CD14-positive monocyte (primary cell): ENCODE measurements at regions not wholly inside any gene's neighbourhood (a gene's known extent, or its start where the extent isn't known, plus 50 kb on each side); places are given as distances from the start of the nearest gene placed in this dataset.
"Not testable (repeated sequence)": the region's sequence is repeated elsewhere in the genome, so short reads cannot be mapped to it uniquely, and the experiment has no call there.

Experiments used
- DNase-seq, 3 donors: peaks; one replicate each; pipeline ENCODE4 v3.0.0-alpha.2; 2011 to 2022
- H2AFZ ChIP-seq: 2 replicates; pipeline ENCODE4 v1.6.0; 2012; ENCODE audit warnings: mild to moderate bottlenecking, low read depth, low read length, inconsistent platforms; ENCODE audit not compliant: insufficient read depth, poor library complexity, severe bottlenecking
- H3K27ac ChIP-seq, 2 donors: 1 replicate in 1 of 2; 2 replicates in 1 of 2; pipeline ENCODE4 v1.5.1; 2012 to 2013; ENCODE audit warnings: low read length in 2 of 2, control low read depth in 1 of 2, inconsistent platforms in 1 of 2, low read depth in 1 of 2, mild to moderate bottlenecking in 1 of 2
- H3K27me3 ChIP-seq, 2 donors: one replicate each; pipeline versions ENCODE4 v1.6.0 to v1.6.1; 2011 to 2013; ENCODE audit warnings: low read length in 2 of 2; ENCODE audit not compliant: control insufficient read depth in 2 of 2, insufficient read depth in 2 of 2
- H3K36me3 ChIP-seq, 2 donors: replicated peaks in 1 of 2; 1 replicate in 1 of 2; 2 replicates in 1 of 2; pipeline versions ENCODE4 v1.5.1 to v1.6.1; 2012 to 2013; ENCODE audit warnings: low read length in 2 of 2, control low read depth in 1 of 2, inconsistent platforms in 1 of 2, mild to moderate bottlenecking in 1 of 2; ENCODE audit not compliant: insufficient read depth in 2 of 2, control insufficient read depth in 1 of 2
- H3K4me1 ChIP-seq, 2 donors: 1 replicate in 1 of 2; 2 replicates in 1 of 2; pipeline versions ENCODE4 v1.5.1 to v1.6.1; 2012 to 2013; ENCODE audit warnings: low read length in 2 of 2, control low read depth in 1 of 2, inconsistent platforms in 1 of 2, mild to moderate bottlenecking in 1 of 2, moderate library complexity in 1 of 2; ENCODE audit not compliant: insufficient read depth in 2 of 2, control insufficient read depth in 1 of 2
- H3K4me2 ChIP-seq: replicated peaks from 2 replicates; pipeline ENCODE3; 2012; ENCODE audit warnings: low read length, moderate library complexity, mild to moderate bottlenecking; ENCODE audit not compliant: poor library complexity, severe bottlenecking; ENCODE audit errors: extremely low read depth
- H3K4me3 ChIP-seq, 3 experiments: fragments of 200-600 bp in 1 of 3; sonication (generic) in 1 of 3; replicated peaks in 1 of 3; 1 replicate in 2 of 3; 2 replicates in 1 of 3; pipeline ENCODE4 v1.5.1; 2011 to 2013; ENCODE audit warnings: low read length in 3 of 3, mild to moderate bottlenecking in 3 of 3, control low read depth in 2 of 3, low read depth in 2 of 3, inconsistent platforms in 1 of 3, moderate library complexity in 1 of 3
- H3K79me2 ChIP-seq: 2 replicates; pipeline ENCODE4 v1.6.0; 2012; ENCODE audit warnings: mild to moderate bottlenecking, control low read depth, inconsistent platforms, low read length, moderate library complexity; ENCODE audit not compliant: insufficient read depth
- H3K9ac ChIP-seq: 2 replicates; pipeline ENCODE4 v1.6.0; 2017; ENCODE audit warnings: low read length, mild to moderate bottlenecking; ENCODE audit not compliant: insufficient read depth, poor library complexity, severe bottlenecking
- H3K9me3 ChIP-seq, 2 donors: replicated peaks in 1 of 2; 1 replicate in 1 of 2; 2 replicates in 1 of 2; pipeline versions ENCODE4 v1.5.1 to v1.6.1; 2012 to 2013; ENCODE audit warnings: low read length in 2 of 2, control low read depth in 1 of 2; ENCODE audit not compliant: control insufficient read depth in 1 of 2, insufficient read depth in 1 of 2
- H4K20me1 ChIP-seq: 2 replicates; pipeline ENCODE4 v1.6.0; 2012; ENCODE audit warnings: mild to moderate bottlenecking, low read length, control low read depth, moderate library complexity; ENCODE audit not compliant: insufficient read depth
- H3K27ac Mint-ChIP-seq, 7 donors: one replicate each; pipeline ENCODE4 v1.8.0; 2020; ENCODE audit warnings: mild to moderate bottlenecking in 7 of 7, mixed read lengths in 7 of 7, moderate library complexity in 6 of 7, inconsistent platforms in 2 of 7
- H3K27me3 Mint-ChIP-seq, 3 donors: one replicate each; pipeline ENCODE4 v1.8.0; 2021 to 2022; ENCODE audit warnings: low read depth in 3 of 3, mild to moderate bottlenecking in 3 of 3, mixed read lengths in 3 of 3, moderate library complexity in 3 of 3, inconsistent platforms in 1 of 3
- H3K36me3 Mint-ChIP-seq, 2 donors: one replicate each; pipeline ENCODE4 v1.8.0; 2020; ENCODE audit warnings: mixed read lengths in 2 of 2, inconsistent platforms in 1 of 2, mild to moderate bottlenecking in 1 of 2
- H3K4me1 Mint-ChIP-seq: one replicate; pipeline ENCODE4 v1.8.0; 2020; ENCODE audit warnings: mild to moderate bottlenecking, mixed read lengths
- H3K4me3 Mint-ChIP-seq, 2 donors: one replicate each; pipeline ENCODE4 v1.8.0; 2020; ENCODE audit warnings: mild to moderate bottlenecking in 2 of 2, mixed read lengths in 2 of 2, moderate library complexity in 1 of 2
- H3K9me3 Mint-ChIP-seq, 7 donors: one replicate each; pipeline ENCODE4 v1.8.0; 2020 to 2022; ENCODE audit warnings: mixed read lengths in 7 of 7, mild to moderate bottlenecking in 6 of 7, moderate library complexity in 6 of 7, inconsistent platforms in 2 of 7
- CTCF ChIP-seq: fragments of 200-600 bp; IDR thresholded peaks from one replicate; pipeline ENCODE4 v1.8.0; 2022; ENCODE audit warnings: antibody characterized with exemption, mild to moderate bottlenecking
- WGBS: methylation state at CpG from one replicate; pipeline ENCODE4 v1.1.5; 2013; ENCODE audit warnings: missing lambda C conversion rate; ENCODE audit not compliant: insufficient coverage; 5-methylcytosine and 5-hydroxymethylcytosine counted together
- intact Hi-C, 2 donors: fragments of 100-400 bp; cut with micrococcal nuclease; formaldehyde crosslinking; loops; one replicate each; pipeline versions ENCODE4 v1.15.0 to v1.15.1; 2023

- Histone ChIP-seq H3K4me2 (no peak overlapping the region), H3K9me3 (peaks cover 3% of the 10 kb centered on the region in 2 donors), H3K9ac (no peak overlapping the region), H2AFZ (no peak overlapping the region), H3K4me1 (no peaks in the 10 kb centered on the region), H3K4me3 (no peak overlapping the region), H3K36me3 (no peaks in the 10 kb centered on the region), H3K27me3 (no peaks in the 10 kb centered on the region), H3K79me2 (no peaks in the 10 kb centered on the region), H3K27ac (no peak overlapping the region), H4K20me1 (no peaks in the 10 kb centered on the region)
- DNase-seq = no peak
- Mint-ChIP-seq H3K9me3 (peaks cover 2 to 15% (median 7%) of the 10 kb centered on the region in 7 donors), H3K36me3 (no peaks in the 10 kb centered on the region), H3K4me1 (no peaks in the 10 kb centered on the region), H3K27me3 (no peaks in the 10 kb centered on the region), H3K27ac (no peak overlapping the region), H3K4me3 (no peak overlapping the region)
- intact Hi-C loops = no loop called here
- no CpG with 5 or more reads among the region's 10 CpGs for WGBS
- TF ChIP-seq CTCF = no peak
Observed at GRCh38 chr16:5911241-5911640, 813.6 kb upstream of the EEF2KMT start.

DNA sequence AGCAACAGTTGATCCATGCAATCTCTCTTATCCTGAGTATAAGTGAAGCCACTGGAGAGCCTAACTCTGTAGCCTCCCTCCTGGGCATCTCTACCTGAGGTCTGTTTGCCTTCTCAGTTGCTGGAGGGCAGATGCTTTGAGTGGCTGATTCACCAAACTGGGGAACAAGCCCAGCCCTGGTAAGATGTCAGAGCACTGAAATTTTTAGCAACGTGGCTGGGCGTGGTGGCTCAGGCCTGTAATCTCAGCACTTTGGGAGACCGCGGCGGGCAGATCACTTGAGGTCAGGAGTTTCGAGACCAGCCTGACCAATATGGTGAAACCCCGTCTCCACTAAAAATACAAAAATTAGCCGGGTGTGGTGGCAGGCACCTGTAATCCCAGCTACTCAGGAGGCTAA, 812.0 kb upstream of the EEF2KMT start:
- H3K79me2 ChIP-seq, H3K27ac Mint-ChIP-seq, H3K4me3 Mint-ChIP-seq, H3K27me3 ChIP-seq, H3K4me1 Mint-ChIP-seq, H3K27ac ChIP-seq, intact Hi-C loops, H3K27me3 Mint-ChIP-seq, H3K4me1 ChIP-seq, H2AFZ ChIP-seq, H3K9me3 ChIP-seq, H3K4me3 ChIP-seq, H4K20me1 ChIP-seq, H3K9ac ChIP-seq, H3K36me3 Mint-ChIP-seq, H3K4me2 ChIP-seq, H3K36me3 ChIP-seq, DNase-seq: not testable (repeated sequence)
- H3K9me3 Mint-ChIP-seq = peaks cover 2 to 20% (median 9%) of the 10 kb centered on the region in 7 donors
- 92% methylated on average over 6 of the region's 8 CpGs for WGBS
